Muscle layer of colon (tissue), 2 donors: ENCODE measurements at regions not wholly inside any gene's neighbourhood (a gene's known extent, or its start where the extent isn't known, plus 50 kb on each side); places are given as distances from the start of the nearest gene placed in this dataset.

ENCODE experiments used
- H3K27ac ChIP-seq: one replicate; pipeline ENCODE4 v1.7.0; 2013; ENCODE audit warnings: low read depth, mild to moderate bottlenecking, low read length, moderate library complexity
- H3K27me3 ChIP-seq, 2 donors: one replicate each; pipeline ENCODE4 v1.7.0; 2013; ENCODE audit warnings: low read length in 2 of 2, mild to moderate bottlenecking in 2 of 2; ENCODE audit not compliant: insufficient read depth in 2 of 2, control insufficient read depth in 1 of 2
- H3K36me3 ChIP-seq: one replicate; pipeline ENCODE4 v1.7.0; 2013; ENCODE audit warnings: mild to moderate bottlenecking, low read length; ENCODE audit not compliant: insufficient read depth
- H3K4me1 ChIP-seq: one replicate; pipeline ENCODE4 v1.7.0; 2013; ENCODE audit warnings: mild to moderate bottlenecking, low read length; ENCODE audit not compliant: insufficient read depth
- H3K4me3 ChIP-seq, 2 donors: one replicate each; pipeline ENCODE4 v1.7.0; 2013; ENCODE audit warnings: low read length in 2 of 2, low read depth in 1 of 2, mild to moderate bottlenecking in 1 of 2, moderate library complexity in 1 of 2
- H3K9ac ChIP-seq: one replicate; pipeline ENCODE4 v1.7.0; 2013; ENCODE audit warnings: low read length
- H3K9me3 ChIP-seq: one replicate; pipeline ENCODE4 v1.7.0; 2013; ENCODE audit warnings: mild to moderate bottlenecking, low read length
- donor health status: abdominal sarcoma.
- donor health status: Adenocarcinoma of cecum.

DNA sequence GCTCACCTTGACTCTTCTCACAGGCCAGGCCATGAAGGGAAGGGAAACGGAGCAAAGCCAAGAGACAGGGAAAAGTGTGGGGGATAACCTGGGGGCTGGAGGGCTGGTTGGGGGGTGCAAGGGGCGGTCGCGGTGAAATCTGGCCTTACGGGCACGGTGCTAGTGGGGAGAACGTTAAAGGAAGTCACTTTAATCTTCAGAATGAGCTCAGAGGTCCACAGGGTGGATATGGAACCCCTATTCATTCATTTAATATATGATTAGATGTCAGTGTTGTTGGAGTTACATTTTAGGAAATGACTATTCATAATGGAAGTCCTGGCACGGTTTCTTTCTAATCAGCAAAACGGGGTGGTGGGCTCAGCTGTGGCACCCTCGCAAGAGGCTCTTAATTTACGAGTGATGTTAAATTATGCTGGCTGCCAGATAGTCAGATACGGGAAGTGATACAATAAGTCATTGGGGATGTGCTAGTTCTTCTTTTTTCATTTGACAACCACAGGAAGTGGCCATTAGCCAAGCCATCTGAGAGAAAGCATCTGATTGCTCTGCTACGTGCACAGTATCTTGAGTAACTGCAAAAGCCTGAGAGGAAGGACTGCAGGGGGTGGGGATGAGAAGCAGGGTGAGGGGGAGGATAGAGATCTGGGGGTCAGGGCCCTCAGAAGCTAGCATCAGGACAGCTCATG, 253.0 kb downstream of the QKI start:
- Histone ChIP-seq H3K9ac (no peak overlapping the region), H3K9me3 (no peaks in the 10 kb centered on the region), H3K27me3 (no peaks in the 10 kb centered on the region), H3K27ac (no peak overlapping the region), H3K4me3 (no peak overlapping the region), H3K4me1 (no peaks in the 10 kb centered on the region), H3K36me3 (no peaks in the 10 kb centered on the region)

DNA sequence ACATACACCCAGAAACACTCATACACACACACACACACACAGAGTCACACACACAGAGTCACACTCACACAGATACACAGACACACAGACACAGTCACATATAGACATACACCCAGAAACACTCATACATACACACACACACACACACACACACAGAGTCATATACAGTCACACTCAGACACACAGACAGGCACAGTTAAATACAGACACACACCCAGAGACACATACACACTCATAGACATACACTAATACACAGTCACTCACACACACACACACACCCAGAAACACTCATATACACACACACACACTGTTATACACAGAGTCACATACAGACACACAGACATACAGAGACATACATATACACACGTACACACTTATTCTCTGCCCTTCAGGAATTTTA, 250.9 kb downstream of the QKI start:
- Histone ChIP-seq H3K9me3 (no peaks in the 10 kb centered on the region), H3K36me3 (no peaks in the 10 kb centered on the region)

DNA sequence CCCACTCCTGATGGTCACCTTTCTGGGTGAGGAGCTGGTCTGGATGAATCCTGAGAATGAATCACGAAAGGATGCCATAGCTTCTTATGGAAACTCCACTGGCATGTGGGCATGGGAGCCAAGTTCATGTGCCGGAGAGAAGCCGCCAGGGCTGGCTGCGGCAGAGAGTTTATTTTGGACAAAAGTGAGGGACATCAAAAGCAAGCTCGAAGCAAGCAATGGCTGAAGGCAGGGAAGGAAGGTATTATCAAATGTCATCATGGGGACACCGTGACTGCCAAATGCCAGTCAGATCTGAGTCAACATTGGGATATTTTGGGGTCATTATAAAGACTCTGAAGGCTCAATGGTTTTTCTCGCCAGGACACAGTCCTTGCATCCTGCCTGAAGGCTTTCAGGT, 249.1 kb downstream of the QKI start:
- no peaks in the 10 kb centered on the region for H3K36me3 ChIP-seq

More for the DNA sequence above, 250.9 kb downstream of the QKI start:
- H3K4me1 ChIP-seq: no peaks in the 10 kb centered on the region
- no peak overlapping the region for H3K27ac ChIP-seq
- no peaks in the 10 kb centered on the region for H3K27me3 ChIP-seq
- H3K9ac ChIP-seq: no peak overlapping the region
- H3K4me3 ChIP-seq: no peak overlapping the region

DNA sequence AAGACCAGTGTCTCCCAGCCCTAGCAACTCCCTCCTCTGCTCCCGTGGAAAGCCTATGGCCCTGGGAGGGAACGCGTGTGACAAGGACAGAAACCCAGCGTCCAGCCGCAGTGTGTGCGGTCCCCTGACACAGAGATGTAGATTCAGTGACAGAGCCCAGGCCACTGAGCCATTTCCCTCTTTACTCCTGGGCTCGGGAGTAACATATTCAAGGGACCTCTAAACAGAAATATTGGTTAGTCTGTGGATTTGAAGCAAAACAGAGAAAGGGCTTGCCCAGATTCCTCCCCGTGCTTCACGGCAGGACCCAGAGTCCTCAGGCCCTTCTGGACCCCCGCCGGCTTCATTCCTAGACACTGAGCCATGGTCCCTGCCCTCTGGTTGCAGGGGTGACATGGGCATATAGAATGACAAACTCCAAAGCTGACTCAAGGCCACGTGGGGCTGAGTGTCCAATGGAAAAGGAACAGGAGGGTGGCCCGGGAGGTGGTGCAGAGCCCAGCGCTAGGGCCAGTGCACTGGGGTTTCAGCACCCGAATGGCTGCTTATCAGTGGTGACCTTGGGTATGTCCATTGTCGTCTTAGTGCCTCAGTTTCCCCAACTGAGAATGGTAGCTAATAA, 248.2 kb downstream of the QKI start:
- Histone ChIP-seq H3K4me1 (no peaks in the 10 kb centered on the region), H3K4me3 (no peak overlapping the region), H3K9ac (no peak overlapping the region), H3K27me3 (no peaks in the 10 kb centered on the region), H3K9me3 (no peaks in the 10 kb centered on the region), H3K36me3 (no peaks in the 10 kb centered on the region), H3K27ac (no peak overlapping the region)

More for the DNA sequence above, 249.1 kb downstream of the QKI start:
- H3K4me3 ChIP-seq: no peak overlapping the region
- no peaks in the 10 kb centered on the region for H3K4me1 ChIP-seq
- no peak overlapping the region for H3K27ac ChIP-seq
- no peaks in the 10 kb centered on the region for H3K9me3 ChIP-seq
- H3K27me3 ChIP-seq: no peaks in the 10 kb centered on the region
- H3K9ac ChIP-seq: no peak overlapping the region

DNA sequence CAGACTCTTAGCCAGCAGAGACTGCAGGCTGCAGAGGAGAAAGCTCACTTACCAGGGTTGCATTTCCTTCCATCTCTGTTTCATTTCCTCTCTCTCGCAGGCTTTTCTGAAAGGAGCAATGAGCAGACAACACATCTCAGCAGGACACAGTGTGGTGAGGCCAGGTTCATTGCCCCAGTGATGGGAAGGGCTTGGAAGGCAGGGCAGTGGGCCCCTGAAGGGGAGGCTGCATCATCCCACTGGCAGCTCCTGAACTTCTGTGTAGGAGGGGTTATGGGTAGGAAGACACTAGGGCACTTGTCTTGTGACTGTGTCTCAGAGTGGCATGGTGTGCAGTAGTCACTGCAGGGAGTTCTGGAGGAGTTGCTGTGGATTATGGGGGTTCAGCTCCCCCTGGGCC, 246.8 kb downstream of the QKI start:
- H3K36me3 ChIP-seq: no peaks in the 10 kb centered on the region
- no peak overlapping the region for H3K27ac ChIP-seq
- H3K9me3 ChIP-seq: no peaks in the 10 kb centered on the region
- no peak overlapping the region for H3K9ac ChIP-seq
- H3K4me3 ChIP-seq: no peak overlapping the region
- H3K27me3 ChIP-seq: no peaks in the 10 kb centered on the region
- no peaks in the 10 kb centered on the region for H3K4me1 ChIP-seq

DNA sequence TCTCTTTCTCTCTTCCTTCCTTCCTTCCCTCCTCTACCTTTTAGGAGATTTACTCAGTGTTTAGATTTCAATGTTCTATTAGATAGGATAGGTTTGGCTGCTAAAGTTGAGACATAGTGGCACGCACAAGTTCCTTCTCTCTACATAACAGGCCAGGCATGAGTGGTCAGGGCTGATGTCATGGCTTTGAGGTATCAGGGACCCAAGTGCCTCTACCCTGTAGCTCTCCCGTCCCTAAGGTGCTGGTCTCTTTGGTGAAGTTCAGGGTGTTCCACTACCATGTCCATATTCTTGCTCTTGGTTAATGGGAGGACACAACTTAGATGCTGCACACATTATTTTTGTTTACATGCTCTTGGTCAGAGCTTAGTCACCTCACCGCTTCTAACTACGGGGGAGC, 245.3 kb downstream of the QKI start:
- Histone ChIP-seq H3K36me3 (no peaks in the 10 kb centered on the region), H3K4me3 (no peak overlapping the region), H3K27me3 (no peaks in the 10 kb centered on the region), H3K9ac (no peak overlapping the region), H3K27ac (no peak overlapping the region), H3K4me1 (no peaks in the 10 kb centered on the region), H3K9me3 (no peaks in the 10 kb centered on the region)

DNA sequence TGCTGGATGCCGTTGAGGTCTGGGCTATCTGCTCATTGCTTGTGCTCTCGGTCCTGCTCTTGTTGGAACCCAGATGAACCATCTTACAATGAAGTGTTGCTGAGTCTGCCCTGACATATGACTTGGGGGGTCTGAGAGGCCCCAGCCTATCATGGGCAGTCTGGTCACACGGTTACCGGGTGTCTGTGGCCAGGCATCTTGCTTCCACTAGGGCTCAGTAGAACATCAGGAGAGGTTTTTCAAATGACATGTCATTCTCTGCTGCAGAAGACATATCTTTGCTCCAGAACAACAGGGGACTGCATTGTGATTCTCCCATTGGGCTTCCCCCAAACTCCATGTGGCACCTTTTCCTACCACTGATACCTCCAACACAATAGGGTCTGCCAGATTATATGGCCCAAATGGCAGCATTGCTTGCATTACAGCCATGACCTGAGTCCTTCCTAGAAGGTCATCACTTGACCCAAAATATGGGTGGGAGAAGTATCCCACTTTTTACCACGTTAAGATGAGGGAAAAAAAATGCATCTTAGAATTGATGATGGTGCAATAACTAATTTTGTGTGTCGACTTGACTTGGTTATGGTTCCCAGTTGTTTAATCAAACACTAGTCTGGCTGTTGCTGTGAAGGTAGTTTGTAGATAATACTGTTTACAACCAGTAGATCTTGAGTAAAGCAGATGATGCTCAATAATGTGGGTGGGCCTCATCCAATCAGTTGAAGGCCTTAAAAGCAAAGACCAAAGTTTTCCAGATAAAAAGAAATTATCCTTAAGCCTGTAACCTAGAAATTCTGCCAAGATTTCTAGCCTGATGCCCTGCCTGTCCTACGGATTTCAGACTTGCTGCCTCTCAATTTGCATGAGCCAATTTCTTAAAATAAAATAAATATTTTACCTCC, 241.0 kb downstream of the QKI start:
- H3K9me3 ChIP-seq: no peaks in the 10 kb centered on the region
- H3K4me1 ChIP-seq: no peaks in the 10 kb centered on the region
- H3K9ac ChIP-seq: no peak overlapping the region
- H3K27me3 ChIP-seq: no peaks in the 10 kb centered on the region
- no peaks in the 10 kb centered on the region for H3K36me3 ChIP-seq
- H3K4me3 ChIP-seq: no peak overlapping the region
- H3K27ac ChIP-seq: no peak overlapping the region

DNA sequence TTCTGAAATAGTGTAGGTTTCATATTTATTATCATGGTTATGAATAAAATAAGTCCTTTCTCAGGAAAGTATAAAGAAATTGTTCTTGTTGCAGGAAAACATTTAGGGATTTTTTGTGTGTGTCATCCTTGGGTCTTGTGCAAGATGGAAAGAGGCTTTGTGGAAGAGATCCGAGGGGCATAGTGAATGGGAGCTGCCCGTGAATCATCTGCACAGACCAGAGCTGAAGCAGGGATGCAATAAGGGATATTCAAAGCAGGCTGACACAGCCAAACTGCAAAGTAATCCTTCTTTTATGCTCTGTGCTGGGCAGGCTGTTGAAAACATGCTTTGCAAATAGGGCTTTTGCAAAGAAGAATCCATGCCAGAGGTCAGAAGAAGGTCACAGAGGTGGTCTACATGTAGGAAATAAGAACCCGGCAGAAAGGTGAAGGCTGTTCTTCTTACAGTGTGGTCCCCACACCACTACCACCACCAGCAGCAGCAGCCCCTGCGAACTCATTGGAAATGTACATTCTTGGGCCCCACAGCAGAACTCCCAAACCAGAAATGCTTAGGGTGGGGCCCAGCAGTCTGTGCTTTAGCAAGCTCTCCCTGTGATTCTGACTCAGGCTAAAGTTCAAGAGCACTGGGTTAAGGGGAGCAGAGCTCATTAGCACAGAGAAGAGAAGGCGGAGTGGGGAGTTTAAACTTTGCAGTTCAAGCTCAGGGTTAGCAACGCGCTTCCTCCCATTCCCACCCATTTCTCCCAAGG, 237.6 kb downstream of the QKI start:
- H3K4me1 ChIP-seq: no peaks in the 10 kb centered on the region
- no peak overlapping the region for H3K4me3 ChIP-seq
- H3K27ac ChIP-seq: no peak overlapping the region
- no peaks in the 10 kb centered on the region for H3K9me3 ChIP-seq
- H3K27me3 ChIP-seq: no peaks in the 10 kb centered on the region
- no peaks in the 10 kb centered on the region for H3K36me3 ChIP-seq
- H3K9ac ChIP-seq: no peak overlapping the region

DNA sequence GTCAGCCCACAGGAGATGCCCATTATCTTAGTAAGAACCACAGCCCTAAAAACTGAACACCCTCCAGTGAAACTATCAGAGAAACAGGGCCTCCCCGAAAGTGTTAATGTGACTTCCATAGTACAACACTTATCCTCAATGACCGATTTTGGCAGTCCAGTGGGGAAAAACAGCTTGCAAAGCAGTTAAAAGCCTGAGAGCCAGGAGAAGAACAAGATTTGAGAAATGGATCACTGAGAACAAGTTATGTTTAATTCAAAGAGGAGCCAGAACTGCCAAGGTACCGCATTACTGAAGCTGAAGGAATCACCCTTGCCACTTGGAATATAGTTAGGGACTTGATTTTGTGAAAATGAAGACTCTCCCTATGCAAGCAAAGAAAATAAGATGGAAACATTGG, 236.9 kb downstream of the QKI start:
- no peak overlapping the region for H3K27ac ChIP-seq
- no peaks in the 10 kb centered on the region for H3K9me3 ChIP-seq
- no peaks in the 10 kb centered on the region for H3K36me3 ChIP-seq
- H3K4me1 ChIP-seq: no peaks in the 10 kb centered on the region
- H3K4me3 ChIP-seq: no peak overlapping the region
- H3K27me3 ChIP-seq: no peaks in the 10 kb centered on the region
- no peak overlapping the region for H3K9ac ChIP-seq

DNA sequence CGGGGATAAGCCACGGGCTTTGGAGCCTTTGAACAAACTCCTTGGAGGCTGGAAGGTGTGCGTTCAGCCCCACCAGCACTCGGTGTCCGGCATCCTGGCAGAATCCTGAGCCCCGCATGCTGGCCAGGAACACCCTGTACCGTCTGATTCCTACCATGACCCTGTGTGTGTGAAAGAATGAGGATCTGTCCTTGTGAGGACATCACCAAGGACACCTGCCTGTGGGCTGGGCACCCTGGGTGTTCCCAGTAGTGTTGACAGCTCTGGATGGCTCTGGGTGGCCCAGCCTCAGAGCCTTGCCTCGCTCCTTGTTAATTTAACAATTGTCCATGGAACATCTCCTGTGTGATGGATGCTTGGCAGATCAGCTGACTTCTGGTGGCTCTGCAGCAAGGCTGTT, 234.3 kb downstream of the QKI start:
- Histone ChIP-seq H3K9ac (no peak overlapping the region), H3K4me1 (no peaks in the 10 kb centered on the region), H3K27ac (no peak overlapping the region), H3K9me3 (no peaks in the 10 kb centered on the region), H3K27me3 (no peaks in the 10 kb centered on the region), H3K36me3 (no peaks in the 10 kb centered on the region), H3K4me3 (no peak overlapping the region)

DNA sequence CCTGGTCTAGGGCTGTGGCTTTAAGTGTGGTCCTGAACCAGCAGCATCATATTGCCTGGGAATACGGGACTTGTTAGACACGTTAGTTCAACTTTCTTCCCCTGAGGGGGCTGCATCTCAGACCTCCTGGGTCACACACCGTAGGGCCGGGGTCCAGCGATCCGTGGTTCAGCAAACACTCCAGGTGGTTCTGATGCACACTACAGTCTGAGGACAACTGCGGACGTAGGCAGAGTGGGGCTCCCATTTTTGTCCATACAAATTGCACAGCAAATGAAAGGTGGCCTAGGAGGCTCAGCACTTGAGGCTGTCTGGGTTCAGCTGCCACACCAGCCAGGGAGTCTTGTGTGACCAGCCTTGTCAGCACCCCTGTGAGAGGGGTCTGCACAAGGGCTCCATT, 233.1 kb downstream of the QKI start:
- Histone ChIP-seq H3K9me3 (no peaks in the 10 kb centered on the region), H3K9ac (no peak overlapping the region), H3K27me3 (no peaks in the 10 kb centered on the region), H3K4me1 (no peaks in the 10 kb centered on the region), H3K27ac (no peak overlapping the region), H3K36me3 (no peaks in the 10 kb centered on the region), H3K4me3 (no peak overlapping the region)
